Activated naive CD8-positive, alpha-beta T cell treated with anti-CD3 and anti-CD28 coated beads, Interleukin-2, amount 50 U/mL, for 16 hours (primary cell): ENCODE measurements at regions not wholly inside any gene's neighbourhood (a gene's known extent, or its start where the extent isn't known, plus 50 kb on each side); places are given as distances from the start of the nearest gene placed in this dataset.
"Not testable (repeated sequence)": the region's sequence is repeated elsewhere in the genome, so short reads cannot be mapped to it uniquely, and the experiment has no call there.

ENCODE experiments used
- DNase-seq: peaks from one replicate; pipeline ENCODE4 v3.0.0-alpha.2; 2020; ENCODE audit warnings: low read depth, low spot score

- no peak for DNase-seq
Measured at GRCh38 chr2:216951171-216951570, 91.3 kb upstream of the TNP1 start.

- no peak for DNase-seq
Measured at GRCh38 chr2:216950547-216950946, 90.7 kb upstream of the TNP1 start.

GRCh38 chr2:216949700-216950413, 90.0 kb upstream of the TNP1 start:
- DNase-seq: no peak

- DNase-seq: no peak
Measured at GRCh38 chr2:216947055-216947454, 87.2 kb upstream of the TNP1 start.

- DNase-seq: no peak
Measured at GRCh38 chr2:216944733-216945132, 84.9 kb upstream of the TNP1 start.

GRCh38 chr2:216943109-216943508, 83.2 kb upstream of the TNP1 start:
- no peak for DNase-seq

- DNase-seq: no peak
Measured at GRCh38 chr2:216942465-216942864, 82.6 kb upstream of the TNP1 start.

- no peak for DNase-seq
Measured at GRCh38 chr2:216942016-216942415, 82.2 kb upstream of the TNP1 start.

GRCh38 chr2:216936954-216937357, 77.1 kb upstream of the TNP1 start:
- no peak for DNase-seq

GRCh38 chr2:216934623-216935022, 74.8 kb upstream of the TNP1 start:
- DNase-seq: no peak

GRCh38 chr2:216934151-216934550, 74.3 kb upstream of the TNP1 start:
- DNase-seq: no peak

- no peak for DNase-seq
Measured at GRCh38 chr2:216932863-216933548, 73.1 kb upstream of the TNP1 start.

- DNase-seq: no peak
Measured at GRCh38 chr2:216932113-216932862, 72.4 kb upstream of the TNP1 start.

GRCh38 chr2:216930716-216931115, 70.9 kb upstream of the TNP1 start:
- DNase-seq: no peak

- not testable (repeated sequence) for DNase-seq
Measured at GRCh38 chr2:216929338-216929737, 69.5 kb upstream of the TNP1 start.

GRCh38 chr2:216927163-216927562, 67.3 kb upstream of the TNP1 start:
- no peak for DNase-seq

GRCh38 chr2:216925636-216926366, 65.9 kb upstream of the TNP1 start:
- no peak for DNase-seq

GRCh38 chr2:216925006-216925405, 65.1 kb upstream of the TNP1 start:
- no peak for DNase-seq

- no peak for DNase-seq
Measured at GRCh38 chr2:216923706-216924105, 63.8 kb upstream of the TNP1 start.

- DNase-seq: no peak
Measured at GRCh38 chr2:216922175-216922780, 62.4 kb upstream of the TNP1 start.

GRCh38 chr2:216920937-216921456, 61.1 kb upstream of the TNP1 start:
- no peak for DNase-seq
